ENCODE measurements at regions not wholly inside any gene's neighbourhood (a gene's known extent, or its start where the extent isn't known, plus 50 kb on each side); places are given as distances from the start of the nearest gene placed in this dataset.

DNA sequence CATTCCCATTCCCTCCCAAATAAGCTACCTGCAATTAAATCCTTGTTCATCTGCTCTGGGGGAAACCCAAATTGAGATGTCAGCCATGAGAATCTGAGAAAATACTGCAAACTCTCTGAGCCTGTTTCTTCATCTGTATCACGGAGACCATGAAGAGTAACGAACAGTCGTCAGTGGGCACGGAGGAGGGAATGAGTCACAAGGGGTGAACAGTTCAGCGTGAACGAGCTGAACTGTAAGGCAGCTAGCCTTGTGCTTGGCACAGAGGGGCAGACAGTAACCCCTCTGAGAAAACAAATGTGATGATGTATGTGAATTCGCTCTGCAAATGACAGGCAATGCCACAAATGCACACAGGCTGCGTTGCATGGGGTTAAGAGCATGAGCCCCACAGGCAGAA lies 288.7 kb downstream of the FOXO1 start:
- peak in 1 of 51 donors; percentile 30 for DNase-seq

DNA sequence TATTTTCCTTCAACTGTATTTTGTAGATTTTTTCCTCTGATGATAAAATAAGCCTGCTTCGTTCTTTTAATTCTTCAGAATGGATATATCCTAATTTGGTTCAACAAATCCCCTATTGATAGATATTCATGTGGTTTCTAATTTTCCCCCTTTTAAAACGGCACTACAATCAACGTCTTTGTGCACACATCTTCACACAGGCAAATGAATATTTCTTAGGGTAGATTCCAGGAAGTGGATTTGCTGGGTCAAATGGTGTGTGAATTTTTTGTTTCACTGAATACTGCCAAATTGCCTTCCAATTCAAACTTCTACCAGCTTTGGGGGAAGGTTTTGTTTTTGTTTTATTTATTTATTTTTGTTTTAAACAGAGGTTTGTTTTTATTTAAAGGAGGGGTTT lies 287.2 kb downstream of the FOXO1 start:
- DNase-seq = peak in 1 of 51 donors; percentile 44

DNA sequence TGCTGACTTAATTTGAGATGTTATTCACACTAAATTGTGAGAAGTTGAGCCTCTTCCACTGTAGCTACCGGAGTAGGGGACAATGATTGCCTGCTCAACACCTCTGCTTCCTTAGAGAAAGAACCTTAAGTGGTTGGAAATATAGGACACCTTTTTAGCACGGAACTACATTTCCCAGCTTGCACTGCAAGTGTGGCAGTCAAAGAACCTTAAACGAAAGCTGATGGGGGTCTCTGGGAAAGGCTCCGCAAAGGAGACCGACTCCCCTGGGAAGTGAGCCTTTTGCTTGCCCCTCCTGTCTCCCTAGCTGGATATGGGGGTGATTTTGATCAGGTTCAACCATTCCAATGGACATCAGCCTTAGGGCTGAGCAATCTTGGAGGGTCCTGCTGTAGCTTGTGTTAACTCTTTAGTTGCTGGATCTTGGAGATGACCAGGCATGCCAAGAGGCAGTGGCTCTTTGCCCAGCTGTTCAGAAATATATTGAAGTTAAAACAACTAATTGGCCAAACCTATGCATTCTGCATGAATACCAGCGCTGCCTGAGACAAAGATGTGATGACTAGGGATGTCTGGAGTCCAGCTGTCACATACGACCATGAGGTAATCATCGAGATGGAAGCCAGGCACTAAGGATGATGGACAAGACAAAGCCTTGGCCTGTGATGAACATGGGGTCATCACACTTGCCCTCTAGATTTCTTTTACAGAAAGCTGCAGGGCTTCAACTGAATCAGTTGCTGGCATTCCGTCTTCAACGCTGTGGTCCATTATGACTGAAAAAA lies 286.5 kb downstream of the FOXO1 start:
- no peak for DNase-seq

DNA sequence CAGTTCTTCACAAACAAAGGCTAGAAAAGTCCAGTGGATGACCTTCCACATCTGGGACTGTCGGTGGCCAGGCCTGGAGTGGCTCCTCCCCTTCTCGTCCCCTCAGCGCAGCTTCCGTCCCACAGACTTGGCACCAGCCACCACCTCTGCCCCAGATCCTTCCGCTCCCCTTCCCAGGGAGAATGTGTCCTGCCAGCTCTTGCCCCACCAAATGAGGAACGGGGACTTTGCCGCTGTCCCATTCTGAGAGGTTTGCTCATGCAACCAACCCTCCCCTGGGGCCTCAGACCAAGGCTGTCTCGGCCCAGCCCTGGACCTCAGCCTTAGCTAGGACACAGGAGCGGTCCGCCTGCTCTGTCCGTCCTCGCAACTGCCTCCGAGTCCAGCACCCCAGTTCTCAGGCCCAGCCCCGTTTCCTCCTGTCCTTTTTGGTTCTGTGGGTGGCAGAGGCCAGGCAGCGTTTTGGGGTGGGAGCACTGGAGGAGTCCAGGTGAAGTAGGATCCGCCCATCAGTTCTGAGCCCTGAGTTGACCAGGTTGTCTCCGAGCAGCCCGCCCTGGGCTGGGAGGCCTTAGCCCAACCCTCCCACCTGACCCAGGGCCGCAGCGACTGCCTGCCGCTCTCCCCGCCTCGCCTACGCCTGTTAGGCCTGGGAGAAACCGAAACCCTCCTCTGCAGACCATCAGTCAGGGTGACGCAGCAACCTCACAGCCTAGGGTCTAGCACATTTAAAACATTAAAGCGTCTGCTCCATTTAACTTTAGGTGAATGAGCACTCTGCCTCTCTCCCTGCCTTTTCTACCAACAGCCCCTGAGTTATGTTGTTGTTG lies 284.3 kb downstream of the FOXO1 start:
- DNase-seq = peak in 1 of 51 donors; percentile 14

DNA sequence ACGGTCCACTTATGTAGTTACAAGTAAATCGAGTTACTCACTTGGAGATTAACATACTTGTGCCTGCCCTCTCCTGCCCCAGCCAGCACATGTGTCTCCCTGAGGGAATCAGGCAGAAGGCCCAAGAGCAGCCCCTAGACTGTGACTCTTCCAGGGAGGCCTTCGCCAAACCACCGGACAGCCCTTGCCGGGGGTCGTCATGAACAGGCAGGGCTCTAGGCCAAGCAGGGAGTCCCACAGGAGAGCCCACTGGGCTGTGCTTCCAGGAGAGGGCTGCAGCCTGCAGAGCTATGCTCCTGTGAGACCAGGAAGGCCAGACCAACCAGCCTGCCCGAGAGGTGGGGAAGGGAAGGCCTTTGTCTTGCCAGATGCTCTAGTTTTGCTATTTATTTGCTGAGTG lies 283.3 kb downstream of the FOXO1 start:
- DNase-seq = no peak

DNA sequence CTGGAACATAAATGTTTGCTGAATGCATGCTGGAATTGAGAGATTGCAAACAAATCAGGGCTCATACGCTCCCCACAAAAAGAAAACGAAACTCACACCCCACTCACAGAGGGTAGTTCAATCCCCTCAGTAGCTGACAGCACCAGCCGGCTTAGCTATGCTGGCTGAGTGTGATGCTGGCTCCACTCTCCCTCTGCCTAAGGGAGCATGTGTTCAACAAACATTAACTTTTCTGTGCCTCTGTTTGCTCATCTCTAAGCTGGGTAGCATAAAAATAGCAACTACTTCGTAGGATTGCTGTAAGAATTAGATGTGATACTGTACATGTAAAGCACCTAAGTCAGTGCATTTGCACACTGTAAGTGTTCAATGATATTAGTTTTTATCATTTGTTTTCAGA lies 282.6 kb downstream of the FOXO1 start:
- DNase-seq = no peak

DNA sequence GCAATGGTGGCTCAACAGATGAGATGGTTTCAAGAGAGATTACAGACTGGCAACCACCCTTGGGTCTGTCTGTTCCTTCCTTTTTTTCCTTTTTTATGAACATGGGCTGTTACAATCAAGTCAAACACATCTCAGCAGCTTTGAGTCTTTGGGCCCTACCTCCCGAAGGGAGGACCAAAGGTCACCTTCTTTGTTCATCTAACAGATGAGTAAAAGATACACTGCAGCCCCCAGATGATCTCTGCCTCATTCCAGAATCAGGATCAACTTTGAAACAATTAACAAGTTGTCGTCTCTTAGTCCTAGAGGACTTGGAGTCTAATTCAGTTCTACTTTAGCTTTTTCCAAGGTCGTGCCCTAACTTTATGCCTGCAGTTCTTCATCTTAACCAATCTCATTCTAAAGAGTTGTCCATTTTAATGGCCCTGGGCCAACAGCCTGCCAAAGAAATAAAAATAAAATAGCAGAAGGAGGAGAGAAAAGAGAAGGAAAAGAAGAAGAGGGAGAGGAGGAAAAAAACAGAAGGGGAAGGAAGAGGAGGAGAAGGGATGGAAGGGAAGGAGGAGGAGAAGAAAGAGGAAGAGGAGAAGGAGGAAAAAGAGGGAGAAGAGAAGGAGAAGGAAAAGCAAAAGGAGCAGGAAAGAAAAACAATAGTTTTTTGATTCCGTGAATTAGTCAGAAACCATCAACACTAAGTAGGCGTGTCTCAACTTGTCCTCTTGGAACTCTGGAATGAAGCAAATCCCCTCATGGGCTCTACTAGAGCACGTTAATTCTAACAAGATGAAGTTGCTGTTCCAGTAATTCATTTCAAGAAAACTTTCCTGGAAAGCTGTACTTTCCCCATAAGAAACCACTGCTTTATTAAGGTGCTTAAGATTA lies 281.2 kb downstream of the FOXO1 start:
- DNase-seq = no peak

DNA sequence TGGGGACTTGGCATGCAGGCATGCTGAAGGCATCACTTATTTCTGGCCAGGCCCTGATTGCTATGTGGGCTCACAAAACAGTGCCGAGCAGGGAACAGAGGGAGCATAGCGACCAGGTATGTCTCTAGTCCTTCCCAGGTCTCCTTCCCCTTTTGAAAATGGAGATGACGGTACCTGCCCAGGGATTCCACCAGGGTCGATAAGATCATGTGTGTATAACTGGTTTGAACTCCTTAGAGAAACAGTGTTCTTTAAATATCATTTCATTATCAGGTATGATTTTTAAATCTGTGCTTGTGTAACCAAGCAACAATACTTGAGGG lies 280.6 kb downstream of the FOXO1 start:
- no peak for DNase-seq

DNA sequence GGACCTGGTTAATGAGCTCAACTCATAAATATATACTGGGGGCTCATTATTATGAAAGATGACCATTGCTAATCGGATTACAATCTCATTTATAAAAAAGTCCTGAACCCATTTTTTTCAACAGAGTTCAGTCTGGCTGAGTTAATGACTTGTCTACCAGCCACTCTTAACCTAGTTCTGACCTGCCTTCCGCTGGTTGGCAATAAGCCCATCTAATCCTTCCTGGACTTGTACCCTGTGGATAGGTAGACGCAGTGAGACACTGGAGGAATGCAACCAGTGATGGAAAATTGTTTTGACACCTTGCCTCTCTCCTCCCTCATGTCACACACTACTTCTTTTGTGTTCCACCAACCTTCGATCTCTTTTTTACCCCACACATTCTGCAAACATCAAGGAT lies 279.9 kb downstream of the FOXO1 start:
- no peak for DNase-seq

DNA sequence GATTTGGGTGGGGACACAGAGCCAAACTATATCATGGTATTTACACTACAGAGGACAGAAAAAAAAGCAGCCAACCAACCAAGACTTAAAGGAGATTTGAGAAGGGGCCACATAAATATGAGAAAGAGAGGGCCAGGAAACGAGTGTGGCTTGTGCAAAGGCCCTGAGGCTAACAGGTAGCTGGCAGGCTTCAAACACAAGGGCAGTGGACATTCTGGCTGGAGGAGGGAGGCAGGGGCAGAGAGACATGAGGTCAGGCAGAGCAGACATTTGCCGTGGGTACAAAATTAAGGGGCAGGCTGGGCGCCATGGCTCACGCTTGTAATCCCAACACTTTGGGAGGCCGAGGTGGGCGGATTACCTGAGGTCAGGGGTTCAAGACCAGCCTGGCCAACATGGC lies 278.7 kb downstream of the FOXO1 start:
- no peak for DNase-seq

DNA sequence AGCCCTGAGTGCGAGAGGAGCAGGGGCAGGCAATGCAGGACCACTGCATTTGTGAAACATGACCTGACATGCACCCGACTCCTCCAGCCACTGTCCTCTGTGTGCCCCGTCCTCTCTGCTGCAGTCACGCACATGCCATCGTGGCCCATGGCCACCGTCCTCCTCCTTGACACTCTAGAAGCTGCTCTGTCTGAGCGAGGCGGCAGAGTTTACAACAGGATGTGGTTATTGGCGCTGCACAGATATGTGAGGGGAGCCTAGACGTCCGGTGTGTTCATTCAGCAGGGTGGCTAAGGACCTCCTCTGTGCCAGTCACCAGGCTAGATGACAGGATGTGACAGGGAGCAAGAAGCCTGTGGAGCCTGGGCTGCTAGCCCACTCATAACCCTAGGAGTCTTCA lies 277.8 kb downstream of the FOXO1 start:
- DNase-seq = no peak

DNA sequence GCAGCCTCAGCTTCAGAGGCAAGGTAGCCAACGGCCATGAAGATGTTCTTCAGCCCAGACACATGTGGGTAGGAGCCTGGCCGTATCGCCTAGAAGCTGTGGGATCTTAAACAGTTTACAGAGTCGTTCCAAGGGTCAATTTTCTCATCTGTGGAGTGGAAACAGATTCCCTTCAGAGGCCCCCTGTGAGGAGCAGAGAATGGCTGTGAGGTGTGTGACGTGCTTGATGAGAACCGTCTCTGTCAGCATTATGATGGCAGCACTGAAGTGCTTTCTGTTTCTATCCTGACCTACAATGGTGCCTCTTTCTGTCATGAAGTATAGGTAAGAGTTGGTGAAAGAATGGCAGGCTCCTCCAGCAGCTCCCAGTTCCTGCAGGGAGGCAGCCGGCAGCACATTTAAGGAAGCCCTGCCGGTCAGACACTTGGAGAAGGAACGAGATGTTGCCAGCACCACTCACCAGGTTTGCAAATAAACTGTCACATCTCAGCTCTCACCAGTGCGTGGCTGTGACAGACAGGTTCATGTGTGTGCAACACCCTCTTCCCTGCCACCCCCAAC lies 277.3 kb downstream of the FOXO1 start:
- no peak for DNase-seq

DNA sequence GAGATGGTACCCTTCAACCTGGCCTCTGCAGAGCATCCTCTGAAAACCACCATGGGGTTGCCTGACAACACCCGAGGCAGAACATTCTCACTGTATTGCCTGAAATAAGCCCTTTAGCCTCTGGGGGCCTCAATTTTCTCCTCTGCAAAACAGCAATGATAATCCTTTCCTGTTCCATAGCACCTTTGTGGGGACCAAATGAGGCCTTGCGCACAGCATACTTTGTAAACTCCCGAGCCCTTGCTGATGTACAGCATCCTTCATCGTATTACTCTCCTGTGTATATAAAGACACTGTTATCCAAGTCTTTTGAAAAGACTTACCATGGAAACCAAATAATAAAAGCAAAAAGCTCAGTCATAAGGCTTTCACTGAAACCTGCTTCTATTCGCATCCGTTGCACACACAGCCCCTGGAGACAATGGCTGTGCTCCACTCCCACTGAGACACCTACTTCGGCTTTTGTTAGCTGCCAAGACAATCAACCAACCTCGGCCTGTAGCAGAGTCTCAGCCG lies 276.0 kb downstream of the FOXO1 start:
- peak in 3 of 51 donors; percentile 8 to 77 (median 23) for DNase-seq

DNA sequence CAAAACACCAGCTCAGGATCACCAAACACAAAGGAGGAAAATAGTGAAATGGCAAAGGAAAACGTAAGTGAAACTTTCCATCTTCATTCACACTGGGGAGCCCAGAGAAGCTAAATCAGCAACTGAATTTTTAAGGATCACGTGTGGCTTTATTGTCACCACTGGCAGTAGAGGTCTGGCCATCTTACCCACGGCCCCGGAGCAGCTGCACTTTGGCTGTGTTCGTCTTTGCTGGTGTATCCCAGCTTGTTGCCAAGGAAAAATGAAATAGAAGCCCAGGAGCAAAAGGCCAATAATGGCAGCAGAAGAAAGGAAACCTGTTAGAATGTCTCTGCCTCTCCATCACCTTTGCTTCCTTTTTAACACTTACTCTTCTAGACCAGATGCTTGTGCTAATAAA lies 274.7 kb downstream of the FOXO1 start:
- no peak for DNase-seq

DNA sequence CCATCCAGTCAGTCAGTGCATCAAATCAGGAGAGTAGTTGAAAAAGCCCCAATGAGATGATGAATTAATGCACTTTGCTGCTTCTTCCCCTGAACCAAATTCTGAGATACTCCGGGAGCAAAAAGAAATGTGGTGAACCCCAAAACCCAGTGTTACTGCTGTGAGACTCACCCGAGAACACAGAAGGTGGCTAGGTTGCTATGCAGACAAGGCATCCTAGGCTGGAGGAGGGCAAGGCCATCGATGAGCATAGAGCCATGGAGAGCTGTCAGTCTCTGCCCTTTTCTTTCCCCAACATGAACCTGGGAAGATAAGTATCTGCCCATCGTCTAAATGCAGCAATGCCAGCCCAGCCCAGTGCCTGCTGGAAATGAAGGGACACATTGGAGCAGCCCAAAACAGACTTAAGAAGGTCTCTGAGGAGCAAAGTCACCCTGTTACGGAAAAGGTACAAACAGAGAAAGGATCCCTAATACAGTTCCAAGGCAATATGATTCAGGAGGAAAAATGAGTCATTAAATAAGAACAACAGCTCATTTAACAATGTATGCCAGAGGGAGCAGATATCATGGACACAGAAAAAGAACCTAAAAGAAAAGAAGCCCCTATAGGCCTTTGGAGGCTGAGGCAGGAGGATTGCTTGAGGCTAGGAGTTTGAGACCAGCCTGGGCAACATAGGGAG lies 272.0 kb downstream of the FOXO1 start:
- DNase-seq = no peak

DNA sequence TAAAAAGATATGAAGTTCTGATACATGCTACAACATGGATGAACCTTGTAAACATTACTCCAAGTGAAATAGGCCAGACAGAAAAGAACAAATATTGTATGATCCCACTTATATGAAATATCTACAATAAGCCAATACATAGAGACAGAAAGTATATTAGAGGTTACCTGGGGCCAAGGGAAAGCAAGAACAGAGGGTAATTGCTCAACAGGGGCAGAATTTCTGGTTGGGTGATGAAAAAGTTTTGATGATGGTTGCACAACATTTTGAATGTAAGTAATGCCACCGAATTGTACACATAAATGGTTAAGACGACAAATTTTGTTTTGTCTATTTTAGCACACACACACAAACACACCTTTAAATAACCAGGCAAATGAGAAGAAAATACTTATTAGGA lies 268.4 kb downstream of the FOXO1 start:
- DNase-seq = no peak

DNA sequence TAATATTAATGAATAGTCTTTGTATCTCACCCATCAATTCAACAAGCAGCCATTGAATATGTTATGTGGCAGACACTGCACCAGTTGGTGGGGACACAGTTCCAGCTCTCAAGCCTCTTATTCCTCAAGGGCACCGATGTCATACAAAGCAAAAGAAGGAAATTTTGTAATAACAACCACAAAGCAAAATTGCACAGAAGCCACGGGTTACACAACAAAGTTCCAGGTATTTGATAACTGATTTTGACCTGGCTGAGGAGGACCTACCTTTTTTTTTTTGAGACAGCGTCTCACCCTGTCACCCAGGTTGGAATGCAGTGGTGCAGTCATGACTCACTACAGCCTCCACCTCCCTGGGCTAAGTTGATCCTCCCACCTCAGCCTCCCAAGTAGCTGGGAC lies 266.7 kb downstream of the FOXO1 start:
- DNase-seq = no peak

DNA sequence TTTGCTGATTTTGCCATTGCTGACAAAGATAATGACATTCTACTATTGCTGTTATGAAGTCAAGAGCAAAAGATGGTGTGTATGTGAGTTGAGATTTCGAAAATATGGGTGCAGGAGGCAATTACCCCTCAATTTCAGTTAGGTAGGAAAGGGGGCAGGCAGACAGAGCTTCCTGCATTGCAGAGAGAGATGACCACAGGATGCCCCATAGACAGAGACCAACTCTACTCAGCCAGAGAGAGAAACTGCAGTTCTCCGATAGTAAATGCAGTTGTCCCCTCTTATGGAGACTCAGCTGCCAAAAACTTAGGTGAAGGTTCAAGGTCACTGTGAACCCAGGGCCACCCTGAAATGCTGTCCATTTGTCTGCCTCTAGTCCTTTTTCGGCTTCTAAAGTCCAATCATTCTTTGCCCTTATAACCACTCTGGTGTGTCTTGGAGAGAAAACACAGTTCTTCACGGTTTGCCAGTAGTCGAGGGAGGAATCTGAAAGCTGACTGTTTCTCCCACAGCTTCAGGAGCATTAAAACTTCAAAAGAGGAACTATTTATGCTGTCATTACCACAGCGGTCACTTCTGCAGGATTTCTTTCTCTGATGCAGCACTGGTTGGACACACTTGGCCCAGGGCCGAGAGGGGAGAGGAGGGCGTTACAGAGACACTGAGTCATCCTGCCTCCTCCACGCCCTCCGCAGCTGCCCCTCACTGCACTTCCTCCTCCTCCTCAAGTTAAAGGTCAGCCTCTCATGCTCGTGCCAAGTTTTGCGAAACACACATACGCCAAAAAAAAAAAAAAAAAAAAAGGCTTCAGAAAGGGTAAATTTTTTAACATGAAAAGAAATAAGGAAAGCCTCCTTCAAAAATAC lies 264.3 kb downstream of the FOXO1 start:
- DNase-seq = peak in 39 of 51 donors; percentile 12 to 82 (median 52)

DNA sequence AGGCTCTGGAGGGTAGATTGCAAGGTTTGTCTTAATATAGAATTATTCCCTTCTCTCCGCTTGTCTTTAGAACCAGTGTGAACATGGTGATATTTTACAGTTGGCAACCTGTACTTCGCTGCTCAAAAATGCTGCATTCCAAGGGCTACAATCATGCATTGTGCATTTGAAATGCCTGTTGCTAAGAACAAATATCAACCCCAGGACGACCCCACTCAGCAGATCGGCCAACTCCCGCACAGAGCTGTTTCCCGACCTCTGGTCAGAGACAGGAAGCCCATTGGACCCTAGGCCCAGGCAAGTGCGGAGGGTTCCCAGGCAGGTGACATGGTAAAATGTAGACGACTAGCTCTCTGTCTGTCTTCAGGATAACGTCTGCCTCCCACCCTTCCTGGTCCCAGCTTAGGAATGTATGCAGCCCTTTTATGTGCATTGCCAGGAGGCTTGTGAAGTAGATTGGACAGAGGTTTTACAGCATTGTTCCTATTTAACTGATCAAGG lies 263.5 kb downstream of the FOXO1 start:
- no peak for DNase-seq
